RWPE1 (cell line): ENCODE measurements at regions not wholly inside any gene's neighbourhood (a gene's known extent, or its start where the extent isn't known, plus 50 kb on each side); places are given as distances from the start of the nearest gene placed in this dataset.

ENCODE experiments used
- CTCF ChIA-PET: fragments of 350-600 bp; sonication (Branson Sonifier 250); formaldehyde crosslinking; extraction: SDS; loops from one replicate; lab custom pipeline; 2021; lab: Yijun Ruan, JAX
- POLR2A ChIA-PET: fragments of 400-600 bp; formaldehyde crosslinking; extraction: SDS; loops from one replicate; lab custom pipeline; 2020; ENCODE audit warnings: antibody characterized with exemption; ENCODE audit not compliant: low non-redundant PET; lab: Yijun Ruan, JAX
- DNase-seq: peaks from one replicate; pipeline ENCODE4 v3.0.0; 2012; ENCODE audit warnings: low spot score
- H3K27ac ChIP-seq: fragments of 450-650 bp; 2 replicates; pipeline ENCODE4 v1.5.1; 2017
- CTCF ChIP-seq: fragments of 450-650 bp; conservative IDR thresholded peaks from 2 replicates; pipeline ENCODE4 v1.5.1; 2017; ENCODE audit warnings: low read depth, mild to moderate bottlenecking

- no peak for TF ChIP-seq CTCF
Observed at GRCh38 chr13:60798503-60798902, 401.5 kb downstream of the TDRD3 start.

GRCh38 chr13:60797112-60797511 lies 400.1 kb downstream of the TDRD3 start:
- POLR2A ChIA-PET: no interaction called here
- TF ChIP-seq CTCF: no peak
- H3K27ac ChIP-seq: no peak overlapping the region
- CTCF ChIA-PET: no interaction called here
- DNase-seq: no peak

More at GRCh38 chr13:60798503-60798902, 401.5 kb downstream of the TDRD3 start:
- DNase-seq: no peak
- ChIA-PET POLR2A (no interaction called here), CTCF (no interaction called here)
- no peak overlapping the region for H3K27ac ChIP-seq

- CTCF ChIA-PET: no interaction called here
- no peak for TF ChIP-seq CTCF
- DNase-seq: no peak
- no peak overlapping the region for H3K27ac ChIP-seq
- POLR2A ChIA-PET: interaction anchor here (0.5 kb wide), 1 partner anchor 14 kb away, joined by 4 read pairs; no protein-coding TSS in a partner anchor
Observed at GRCh38 chr13:60794751-60795150, 397.7 kb downstream of the TDRD3 start.

DNA sequence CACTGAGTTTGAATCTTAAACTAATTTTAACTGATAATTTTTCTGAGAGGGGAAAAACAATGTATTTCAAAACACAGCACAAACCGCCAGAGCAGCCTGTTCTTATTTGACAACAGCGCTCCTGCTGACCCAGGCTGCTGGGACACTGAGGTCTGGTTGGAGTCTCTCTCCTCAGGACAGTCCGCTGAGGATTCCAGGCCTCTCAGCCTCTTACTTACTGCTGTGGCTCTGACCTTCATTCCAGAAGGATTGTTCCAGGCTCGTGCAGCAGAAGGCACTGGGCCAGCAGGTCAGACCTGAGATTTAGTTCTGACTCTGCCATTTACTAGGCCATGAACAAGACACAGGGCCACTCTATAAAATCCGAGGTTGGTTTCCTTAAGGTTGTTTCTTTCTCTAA lies 393.6 kb downstream of the TDRD3 start:
- POLR2A ChIA-PET: no interaction called here
- no peak for DNase-seq
- TF ChIP-seq CTCF: no peak
- no peak overlapping the region for H3K27ac ChIP-seq
- CTCF ChIA-PET: interaction anchor here (1.1 kb wide), 1 partner anchor 11 kb away, joined by 3 read pairs; no protein-coding TSS in a partner anchor

GRCh38 chr13:60788156-60788829 lies 391.3 kb downstream of the TDRD3 start:
- POLR2A ChIA-PET: no interaction called here
- CTCF ChIA-PET: no interaction called here
- no peak overlapping the region for H3K27ac ChIP-seq
- no peak for DNase-seq
- no peak for TF ChIP-seq CTCF

DNA sequence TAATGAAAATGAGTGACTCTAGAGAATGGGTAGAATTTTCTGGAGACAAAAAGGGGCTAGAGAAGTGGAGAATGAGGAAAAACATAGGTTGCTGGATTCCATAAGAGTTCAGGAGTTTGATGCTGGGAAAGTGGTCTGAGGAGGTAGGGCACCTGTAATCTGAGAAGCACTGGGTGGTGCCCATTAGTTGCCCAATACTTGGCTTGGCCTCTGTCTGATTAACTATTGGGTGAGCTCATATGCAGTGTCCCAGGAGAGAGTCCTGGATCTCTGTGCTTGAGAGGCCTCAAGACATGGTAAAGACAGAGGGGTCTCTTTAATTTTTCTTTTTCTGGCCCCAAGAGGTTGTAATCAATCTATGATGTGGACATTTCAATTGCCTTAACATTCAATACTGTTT lies 390.1 kb downstream of the TDRD3 start:
- ChIA-PET POLR2A (no interaction called here), CTCF (no interaction called here)
- no peak for TF ChIP-seq CTCF
- no peak overlapping the region for H3K27ac ChIP-seq
- DNase-seq: no peak
